SHP77 treated with DMSO at 0.1 percent for 48 hours (cell line): ENCODE measurements at regions not wholly inside any gene's neighbourhood (a gene's known extent, or its start where the extent isn't known, plus 50 kb on each side); places are given as distances from the start of the nearest gene placed in this dataset.
A peak's percentile ranks its signal among the peaks of the same experiment; 100 is the strongest.
"Not testable (repeated sequence)": the region's sequence is repeated elsewhere in the genome, so short reads cannot be mapped to it uniquely, and the experiment has no call there.

ENCODE experiments used
- DNase-seq: peaks from one replicate; lab custom pipeline; 2025; lab: John Stamatoyannopoulos, UW

DNA sequence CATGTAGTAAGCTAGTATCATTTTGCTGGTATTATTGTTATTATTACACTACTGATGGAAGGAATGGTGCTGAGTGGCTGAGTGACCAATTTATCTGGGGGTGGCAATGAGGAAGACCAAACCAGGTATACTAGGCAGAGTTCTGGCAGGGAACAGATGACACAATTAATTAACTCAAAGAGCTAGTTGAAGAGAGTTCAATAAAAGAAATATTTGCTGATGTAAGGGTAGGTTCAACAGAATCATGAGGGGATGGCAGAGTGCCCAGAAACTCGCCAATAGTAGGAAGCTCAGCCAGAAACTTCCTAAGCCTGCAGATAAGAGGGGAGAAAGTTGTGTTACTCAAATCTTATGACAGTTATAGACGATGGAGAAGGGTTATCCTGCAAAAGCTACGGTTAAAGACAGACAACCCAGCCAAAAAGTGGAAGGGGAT lies 352.5 kb downstream of the KCNJ2 start:
- DNase-seq: peak; percentile 33

GRCh38 chr17:70523426-70523825 lies 354.1 kb downstream of the KCNJ2 start:
- peak; percentile 73 for DNase-seq

DNA sequence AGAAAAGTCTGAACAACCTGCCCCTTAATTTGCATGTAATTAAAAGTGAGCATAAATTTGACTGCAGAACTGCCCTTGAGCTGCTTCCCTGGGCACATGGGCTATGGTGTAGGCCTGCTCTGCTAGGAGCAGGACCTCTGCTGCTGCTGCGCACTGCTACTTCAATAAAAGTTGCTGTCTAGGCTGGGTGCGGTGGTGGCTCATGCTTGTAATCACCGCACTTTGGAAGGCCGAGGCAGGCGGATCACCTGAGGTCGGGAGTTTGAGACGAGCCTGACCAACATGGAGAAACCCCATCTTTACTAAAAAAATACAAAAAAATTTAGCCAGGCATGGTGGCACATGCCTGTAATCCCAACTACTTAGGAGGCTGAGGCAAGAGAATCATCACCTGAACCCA lies 355.7 kb downstream of the KCNJ2 start:
- DNase-seq: not testable (repeated sequence)

- DNase-seq: no peak
Observed at GRCh38 chr17:70525961-70526360, 356.6 kb downstream of the KCNJ2 start.

GRCh38 chr17:70527364-70527888 lies 358.1 kb downstream of the KCNJ2 start:
- no peak for DNase-seq

DNA sequence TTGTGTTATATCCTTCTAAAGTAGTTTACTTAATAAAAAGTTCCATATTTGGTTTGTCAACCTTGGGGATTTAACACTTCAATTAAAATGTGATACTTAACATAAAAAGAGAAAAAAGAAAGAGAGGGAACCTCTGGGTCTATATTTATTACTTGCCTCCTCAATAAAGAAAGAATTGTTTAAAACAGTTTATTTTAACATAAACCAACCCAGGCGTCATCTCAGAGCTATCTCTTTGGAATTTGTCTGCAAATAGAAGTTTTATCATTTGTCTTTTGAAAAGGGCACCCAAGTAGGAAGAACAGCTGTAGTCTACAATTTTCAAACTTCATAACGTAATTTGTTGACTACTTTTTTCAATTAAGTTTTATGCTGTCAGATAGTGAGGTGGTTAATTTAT lies 364.1 kb downstream of the KCNJ2 start:
- DNase-seq: no peak

DNA sequence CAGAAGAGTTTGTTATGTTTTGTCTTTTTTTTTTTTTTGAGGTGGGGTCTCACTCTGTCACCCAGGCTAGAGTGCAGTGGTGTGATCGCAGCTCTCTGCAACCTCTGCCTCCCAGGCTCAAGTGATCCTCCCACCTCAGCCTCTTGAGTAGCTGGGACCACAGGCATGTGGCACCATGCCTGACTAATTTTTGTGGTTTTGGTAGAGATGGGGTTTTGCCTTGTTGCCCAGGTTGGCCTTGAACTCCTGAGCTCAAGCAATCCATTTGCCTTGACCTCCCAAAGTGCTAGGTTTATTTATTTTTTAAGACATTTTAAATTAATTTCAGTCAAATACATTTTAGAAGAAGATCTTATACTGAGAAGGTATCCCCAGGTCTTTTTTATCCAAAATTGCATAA lies 366.7 kb downstream of the KCNJ2 start:
- no peak for DNase-seq

DNA sequence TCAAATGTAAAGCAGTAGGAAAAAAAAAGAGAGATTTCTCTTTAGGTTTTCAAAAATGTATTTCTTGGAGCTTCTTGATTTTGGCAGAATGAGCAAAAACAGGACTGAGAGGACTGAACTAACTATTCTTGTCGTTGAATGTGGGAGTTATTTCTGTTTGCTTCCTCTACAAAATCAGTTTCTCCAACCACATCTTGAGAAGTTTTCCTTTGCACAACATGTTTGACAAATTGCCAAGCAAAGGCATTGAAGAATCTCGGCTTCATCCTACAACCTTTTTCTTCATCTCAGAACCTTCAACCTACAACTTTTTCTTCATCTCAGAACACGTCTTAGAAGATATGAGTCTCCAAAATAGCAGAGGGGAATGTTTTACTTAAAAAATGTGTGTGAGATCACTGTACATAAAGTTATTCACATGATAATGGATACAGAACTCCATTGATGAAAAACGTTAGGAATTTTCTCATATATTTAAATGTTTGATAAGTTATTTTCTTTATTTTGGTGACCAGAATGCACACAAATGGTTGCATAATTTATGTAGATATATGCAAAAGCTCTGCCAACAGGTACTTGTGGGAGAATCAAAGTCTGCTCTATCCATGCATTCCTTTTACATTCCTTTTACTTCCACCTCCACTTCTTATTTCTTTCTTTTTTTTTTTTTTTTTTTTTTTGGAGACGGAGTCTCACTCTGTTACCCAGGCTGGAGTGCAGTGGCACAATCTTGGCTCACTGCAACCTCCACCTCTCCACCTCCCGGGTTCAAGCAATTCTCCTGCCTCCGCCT lies 370.0 kb downstream of the KCNJ2 start:
- no peak for DNase-seq

DNA sequence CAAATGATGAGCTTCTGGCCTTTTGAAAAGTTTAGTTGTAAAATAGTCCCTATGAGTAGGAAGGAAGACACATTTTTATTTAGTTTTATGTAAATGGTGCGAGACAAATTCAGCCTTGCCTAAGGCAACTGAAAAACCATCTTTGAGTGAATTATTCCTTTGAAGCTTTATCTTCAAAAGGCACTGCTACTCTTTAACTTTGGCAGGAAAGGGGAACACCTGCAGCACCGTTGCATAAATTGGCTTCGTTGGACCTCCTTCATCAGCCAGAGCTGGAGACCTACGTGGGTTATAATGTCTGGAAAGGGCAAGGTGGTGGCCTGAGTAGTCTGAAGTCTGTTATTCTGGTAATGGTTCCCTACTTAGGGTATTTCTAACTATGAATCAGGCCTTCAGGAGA lies 373.5 kb downstream of the KCNJ2 start:
- no peak for DNase-seq

GRCh38 chr17:70544317-70544716 lies 375.0 kb downstream of the KCNJ2 start:
- DNase-seq: no peak

DNA sequence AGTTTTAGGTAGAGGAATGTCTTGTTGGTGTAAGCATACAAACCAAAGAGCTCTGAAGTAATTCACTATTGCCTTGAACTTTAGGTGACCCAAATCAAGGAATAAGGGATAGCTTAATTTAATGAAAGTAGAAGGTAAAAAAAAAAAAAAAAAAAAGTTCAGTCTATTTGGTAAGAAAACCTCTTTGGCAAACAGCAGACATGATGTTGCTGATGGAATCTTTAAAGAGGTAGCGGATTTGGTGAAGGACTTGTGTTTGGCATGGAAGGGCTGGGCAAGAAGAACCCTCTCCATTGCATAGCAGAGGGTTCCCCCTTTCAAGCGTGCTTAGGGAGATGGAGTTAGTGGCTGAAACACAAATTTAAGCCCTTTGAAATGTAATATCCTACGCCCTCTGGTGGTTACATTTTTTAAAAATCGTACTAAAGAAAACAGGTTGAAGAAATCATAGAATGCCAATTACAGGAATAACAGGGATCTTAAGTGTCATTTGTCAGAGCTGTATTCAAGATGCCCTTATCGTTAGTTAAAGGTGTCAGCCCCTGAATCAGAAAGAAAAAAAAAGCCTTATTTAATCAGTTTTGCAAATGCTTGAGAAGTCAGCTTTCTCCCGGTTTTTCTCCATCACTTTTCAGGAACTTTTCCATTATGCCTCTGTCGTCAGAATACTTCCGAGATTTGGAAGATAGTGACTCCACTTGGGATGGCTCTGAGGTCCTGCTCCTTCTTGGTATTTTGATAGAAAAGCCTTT lies 383.1 kb downstream of the KCNJ2 start:
- peak; percentile 13 for DNase-seq

GRCh38 chr17:70552982-70553334 lies 383.6 kb downstream of the KCNJ2 start:
- no peak for DNase-seq

DNA sequence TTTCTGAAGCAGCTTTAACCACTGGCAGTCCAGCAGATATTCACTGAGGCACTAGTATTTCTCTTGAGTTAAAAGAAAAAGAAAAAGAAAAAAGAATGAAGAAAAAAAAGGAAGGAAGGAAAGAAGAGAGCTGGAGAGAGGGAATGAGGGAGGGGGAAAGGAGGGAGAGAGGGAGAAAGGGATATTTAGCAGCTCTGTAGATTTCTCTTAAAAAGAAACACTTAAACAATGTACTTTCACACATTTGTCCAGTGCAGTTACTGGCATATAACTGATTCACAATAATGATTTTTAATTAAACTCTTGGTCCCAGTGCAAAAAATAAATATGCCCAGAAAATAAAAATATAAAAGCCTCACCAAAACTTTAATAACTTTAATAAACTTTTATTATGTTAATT lies 386.4 kb downstream of the KCNJ2 start:
- no peak for DNase-seq

DNA sequence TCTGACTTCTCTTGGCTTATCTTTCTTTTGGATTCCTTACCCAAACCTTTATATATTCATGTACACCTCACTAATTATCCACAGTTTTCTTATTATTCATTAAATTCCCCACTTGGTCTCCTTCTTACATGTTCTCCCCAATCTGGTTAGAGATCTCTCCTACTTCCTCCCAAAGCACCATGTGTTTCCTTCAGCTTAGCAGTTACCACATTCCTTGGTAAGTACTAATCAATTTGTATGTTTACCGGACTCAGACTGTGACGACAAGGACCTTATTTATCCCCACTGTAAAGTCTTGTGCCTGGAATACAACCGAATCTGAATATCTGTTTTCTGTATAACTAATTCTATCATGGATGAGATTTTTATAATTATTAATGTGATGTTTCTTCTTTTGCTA lies 389.5 kb downstream of the KCNJ2 start:
- no peak for DNase-seq

- DNase-seq: no peak
Observed at GRCh38 chr17:70560471-70560870, 391.1 kb downstream of the KCNJ2 start.

DNA sequence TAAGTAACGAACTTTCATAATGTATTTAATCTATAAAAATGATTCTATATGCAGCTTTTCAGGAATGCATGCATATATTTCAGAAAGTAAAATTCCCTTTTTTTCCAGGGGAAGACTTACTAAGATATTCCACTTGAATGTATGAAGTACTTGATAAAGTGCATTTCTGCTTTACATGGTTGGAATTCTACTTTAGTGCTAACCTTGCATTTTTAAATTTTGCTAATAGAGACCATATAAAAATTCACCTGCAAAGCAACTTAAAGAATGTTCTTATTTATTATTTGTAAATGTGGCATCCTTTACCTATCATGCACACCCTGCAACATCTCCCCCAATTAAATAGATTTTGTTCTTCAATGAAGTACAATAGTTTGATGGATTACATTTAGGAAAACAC lies 392.8 kb downstream of the KCNJ2 start:
- no peak for DNase-seq

DNA sequence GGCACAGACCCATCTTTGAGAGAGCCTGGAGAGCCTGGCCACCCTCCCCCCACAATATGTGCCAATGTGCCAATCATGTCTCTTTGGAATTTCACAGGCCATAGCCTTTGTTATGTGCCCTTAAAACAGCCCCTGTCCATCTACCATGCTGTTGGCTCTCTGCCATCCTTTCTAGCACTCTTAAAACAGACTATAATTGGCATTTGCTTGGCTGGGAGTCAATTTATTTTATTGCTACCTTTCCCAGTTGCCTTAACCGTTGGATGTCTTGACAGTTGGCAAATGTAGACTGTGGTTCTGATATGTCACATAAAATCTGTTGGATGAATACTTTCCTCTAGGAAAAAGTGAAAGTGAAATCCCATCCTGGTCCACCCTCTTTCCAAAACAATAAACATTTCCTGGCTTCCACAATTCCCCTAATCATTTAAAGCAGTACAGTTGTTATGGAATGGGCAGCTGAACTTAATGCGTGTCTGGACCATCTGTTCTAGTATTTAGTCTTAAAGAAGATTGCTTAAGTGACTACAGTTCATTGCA lies 394.0 kb downstream of the KCNJ2 start:
- DNase-seq: peak; percentile 79

- DNase-seq: no peak
Observed at GRCh38 chr17:70564006-70564620, 394.8 kb downstream of the KCNJ2 start.

GRCh38 chr17:70569128-70569527 lies 399.8 kb downstream of the KCNJ2 start:
- no peak for DNase-seq

DNA sequence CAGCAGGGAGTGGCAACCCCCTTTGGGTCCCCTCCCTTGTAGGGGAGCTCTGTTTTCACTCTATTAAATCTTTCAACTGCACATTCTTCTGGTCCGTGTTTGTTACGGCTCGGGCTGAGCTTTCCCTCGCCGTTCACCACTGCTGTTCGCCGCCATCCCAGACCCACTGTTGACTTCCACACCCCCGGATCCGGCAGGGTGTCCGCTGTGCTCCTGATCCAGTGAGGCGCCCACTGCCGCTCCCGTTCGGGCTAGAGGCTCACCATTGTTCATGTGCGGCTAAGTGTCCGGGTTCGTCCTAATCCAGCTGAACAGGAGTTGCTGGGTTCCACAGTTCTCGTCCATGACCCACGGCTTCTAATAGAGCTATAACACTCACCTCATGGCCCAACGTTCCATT lies 408.1 kb downstream of the KCNJ2 start:
- no peak for DNase-seq

DNA sequence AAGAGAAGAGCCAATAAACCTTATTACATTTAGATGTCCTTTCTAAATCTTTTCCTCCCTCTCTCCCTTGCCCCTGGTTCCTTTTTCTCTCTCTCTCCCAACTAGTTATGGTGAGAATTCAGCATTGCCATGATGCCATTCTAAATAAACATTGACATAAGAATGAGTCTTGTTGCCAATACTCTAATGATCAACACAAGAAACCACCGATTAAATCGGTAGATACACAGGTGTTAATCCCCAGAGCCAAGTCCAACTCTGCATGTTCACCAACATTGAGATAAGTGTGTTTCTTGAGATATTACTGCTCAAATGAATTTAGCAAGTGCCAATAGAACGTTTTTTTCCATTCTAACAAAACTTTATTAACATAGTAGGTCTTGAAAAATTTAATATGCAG lies 412.1 kb downstream of the KCNJ2 start:
- DNase-seq: no peak

DNA sequence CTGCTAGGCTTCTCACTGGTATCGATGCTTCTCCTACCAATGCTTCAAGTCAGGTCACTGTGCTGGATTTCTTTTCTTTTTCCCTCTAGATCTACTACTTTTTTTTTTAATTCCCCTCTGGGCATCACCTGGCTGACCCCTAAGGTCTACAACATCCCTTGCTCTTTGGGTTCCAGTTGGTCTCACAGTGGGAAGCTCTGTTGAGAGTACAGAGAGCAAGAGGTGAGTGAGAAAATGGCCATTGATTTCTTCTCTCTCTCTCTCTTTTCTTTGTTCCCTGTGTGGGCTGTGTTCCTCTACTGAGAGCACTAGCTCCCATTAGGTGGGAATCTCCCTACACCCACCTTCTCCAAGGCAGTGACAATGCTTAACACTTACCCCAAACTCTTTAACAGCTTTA lies 413.4 kb downstream of the KCNJ2 start:
- no peak for DNase-seq

GRCh38 chr17:70584255-70584654 lies 414.9 kb downstream of the KCNJ2 start:
- no peak for DNase-seq
